GM13977 (cell line): ENCODE measurements at regions not wholly inside any gene's neighbourhood (a gene's known extent, or its start where the extent isn't known, plus 50 kb on each side); places are given as distances from the start of the nearest gene placed in this dataset.

Experiments
- DNase-seq: peaks from one replicate; pipeline ENCODE4 v3.0.0; 2012; ENCODE audit warnings: low spot score
- CTCF ChIP-seq: IDR thresholded peaks from 2 replicates; pipeline ENCODE4 v1.5.1; 2012; ENCODE audit warnings: mild to moderate bottlenecking, control low read depth; ENCODE audit not compliant: insufficient read depth; ENCODE audit errors: extremely low read depth, missing control alignments
- in situ Hi-C: fragments of 300-500 bp; cut with MboI; formaldehyde crosslinking; loops from one replicate; pipeline ENCODE4 v1.12.0; 2022; ENCODE audit warnings: low sequenced_read_pairs, low pct_unique_long_range_greater_than_20kb, mixed read lengths, inconsistent platforms; ENCODE audit not compliant: unreplicated experiment

- TF ChIP-seq CTCF, result no peak
- DNase-seq, result no peak
- in situ Hi-C loops, result no loop called here
Observed at GRCh38 chr16:86998196-86999001, 318.8 kb downstream of the C16orf95 start.

GRCh38 chr16:87000001-87000400, 317.2 kb downstream of the C16orf95 start:
- in situ Hi-C loops, result no loop called here

GRCh38 chr16:87002717-87003413, 314.3 kb downstream of the C16orf95 start:
- TF ChIP-seq CTCF, result no peak
- no peak for DNase-seq
- in situ Hi-C loops, result no loop called here

More at GRCh38 chr16:87000001-87000400, 317.2 kb downstream of the C16orf95 start:
- no peak for TF ChIP-seq CTCF
- DNase-seq, result no peak

GRCh38 chr16:87003414-87003755, 313.8 kb downstream of the C16orf95 start:
- in situ Hi-C loops, result no loop called here
- no peak for DNase-seq
- TF ChIP-seq CTCF, result no peak

GRCh38 chr16:87006021-87006420, 311.2 kb downstream of the C16orf95 start:
- in situ Hi-C loops, result no loop called here
- TF ChIP-seq CTCF, result no peak
- no peak for DNase-seq

- in situ Hi-C loops, result no loop called here
Observed at GRCh38 chr16:87006789-87007745, 310.1 kb downstream of the C16orf95 start.

More at GRCh38 chr16:87006789-87007745, 310.1 kb downstream of the C16orf95 start:
- TF ChIP-seq CTCF, result no peak
- DNase-seq, result no peak
